ENCODE measurements at regions not wholly inside any gene's neighbourhood (a gene's known extent, or its start where the extent isn't known, plus 50 kb on each side); places are given as distances from the start of the nearest gene placed in this dataset.

DNA sequence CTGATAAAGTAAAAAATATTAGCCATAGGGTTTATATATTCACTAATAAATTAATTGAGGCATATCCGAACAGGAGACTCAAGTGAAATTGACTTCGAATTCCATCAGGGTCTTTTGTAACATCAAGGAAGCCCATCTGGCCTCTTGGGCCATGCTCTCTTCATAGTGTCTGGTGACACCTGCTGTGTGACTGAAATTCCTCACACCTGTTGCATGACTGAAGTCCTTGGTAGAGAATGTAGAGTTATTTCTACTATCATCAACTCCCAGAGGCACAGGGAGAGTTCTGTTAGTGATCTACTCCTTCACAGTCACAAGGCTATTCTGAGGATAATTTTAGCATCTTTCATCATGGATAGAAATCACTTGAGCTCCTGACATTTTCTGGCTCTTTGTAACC, 138.3 kb upstream of the LSM8 start:
- no peaks in the 10 kb centered on the region for H3K36me3 ChIP-seq (ENCODE audit: control insufficient read depth, insufficient read depth, low read length)
- no peak overlapping the region for H3K4me3 ChIP-seq (replicated peaks; ENCODE audit: low read depth, low read length)
- no peaks in the 10 kb centered on the region for H3K27me3 ChIP-seq (replicated peaks; ENCODE audit: control insufficient read depth, insufficient read depth, low read length)
- DNase-seq (ENCODE audit: extremely low read depth, insufficient read length), result no peak
- TF ChIP-seq, protein P1, sequence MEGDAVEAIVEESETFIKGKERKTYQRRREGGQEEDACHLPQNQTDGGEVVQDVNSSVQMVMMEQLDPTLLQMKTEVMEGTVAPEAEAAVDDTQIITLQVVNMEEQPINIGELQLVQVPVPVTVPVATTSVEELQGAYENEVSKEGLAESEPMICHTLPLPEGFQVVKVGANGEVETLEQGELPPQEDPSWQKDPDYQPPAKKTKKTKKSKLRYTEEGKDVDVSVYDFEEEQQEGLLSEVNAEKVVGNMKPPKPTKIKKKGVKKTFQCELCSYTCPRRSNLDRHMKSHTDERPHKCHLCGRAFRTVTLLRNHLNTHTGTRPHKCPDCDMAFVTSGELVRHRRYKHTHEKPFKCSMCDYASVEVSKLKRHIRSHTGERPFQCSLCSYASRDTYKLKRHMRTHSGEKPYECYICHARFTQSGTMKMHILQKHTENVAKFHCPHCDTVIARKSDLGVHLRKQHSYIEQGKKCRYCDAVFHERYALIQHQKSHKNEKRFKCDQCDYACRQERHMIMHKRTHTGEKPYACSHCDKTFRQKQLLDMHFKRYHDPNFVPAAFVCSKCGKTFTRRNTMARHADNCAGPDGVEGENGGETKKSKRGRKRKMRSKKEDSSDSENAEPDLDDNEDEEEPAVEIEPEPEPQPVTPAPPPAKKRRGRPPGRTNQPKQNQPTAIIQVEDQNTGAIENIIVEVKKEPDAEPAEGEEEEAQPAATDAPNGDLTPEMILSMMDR (IDR thresholded peaks at IDR 0.05; ENCODE audit: insufficient read depth, low read length, poor library complexity, severe bottlenecking), result no peak

DNA sequence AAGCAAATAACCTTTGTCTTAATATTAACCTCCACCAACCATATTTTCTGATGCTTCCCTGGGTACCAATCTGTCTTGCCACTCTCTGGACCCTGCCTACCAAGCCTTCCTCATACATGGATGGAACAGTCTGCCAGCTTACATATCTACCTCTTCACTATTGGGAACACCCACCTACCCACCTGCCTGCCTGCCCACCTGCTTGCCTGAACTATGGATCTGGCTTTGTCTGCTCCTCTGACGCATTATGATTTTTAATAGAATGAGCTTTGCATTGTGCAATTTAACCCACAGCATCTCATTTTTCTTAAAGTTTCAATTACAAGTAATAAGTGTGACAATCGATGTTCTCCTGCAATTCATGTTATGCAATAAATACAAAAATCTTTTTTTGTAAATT, 137.9 kb upstream of the LSM8 start:
- TF ChIP-seq, protein P1 (IDR thresholded peaks at IDR 0.05; ENCODE audit: insufficient read depth, low read length, poor library complexity, severe bottlenecking), result no peak
- DNase-seq (ENCODE audit: extremely low read depth, insufficient read length), result no peak
- Histone ChIP-seq H3K27me3 (replicated peaks; ENCODE audit: control insufficient read depth, insufficient read depth, low read length) (no peaks in the 10 kb centered on the region), H3K4me3 (replicated peaks; ENCODE audit: low read depth, low read length) (no peak overlapping the region), H3K36me3 (ENCODE audit: control insufficient read depth, insufficient read depth, low read length) (no peaks in the 10 kb centered on the region)

DNA sequence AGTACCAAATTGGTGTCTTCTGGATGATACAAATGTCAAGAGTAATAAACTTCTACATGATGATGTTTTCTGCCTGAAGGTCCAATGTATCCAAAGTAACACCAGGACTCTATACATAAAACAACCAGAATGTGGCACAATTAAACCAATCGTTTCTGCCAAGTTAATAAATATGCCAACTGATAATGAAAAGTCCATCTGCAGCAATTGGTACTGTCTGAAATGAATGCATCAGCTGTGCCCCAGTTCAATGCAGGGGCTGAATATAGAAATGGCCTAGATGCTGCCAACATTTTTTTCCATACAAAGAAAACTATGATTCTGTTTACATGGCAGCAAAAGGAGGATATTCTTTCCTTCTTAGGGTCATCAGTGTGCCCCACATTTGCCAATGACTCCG, 137.2 kb upstream of the LSM8 start:
- H3K27me3 ChIP-seq (replicated peaks; ENCODE audit: control insufficient read depth, insufficient read depth, low read length), result no peaks in the 10 kb centered on the region
- H3K36me3 ChIP-seq (ENCODE audit: control insufficient read depth, insufficient read depth, low read length), result no peaks in the 10 kb centered on the region
- TF ChIP-seq, protein P1 (IDR thresholded peaks at IDR 0.05; ENCODE audit: insufficient read depth, low read length, poor library complexity, severe bottlenecking), result no peak
- no peak for DNase-seq (ENCODE audit: extremely low read depth, insufficient read length)
- H3K4me3 ChIP-seq (replicated peaks; ENCODE audit: low read depth, low read length), result no peak overlapping the region

DNA sequence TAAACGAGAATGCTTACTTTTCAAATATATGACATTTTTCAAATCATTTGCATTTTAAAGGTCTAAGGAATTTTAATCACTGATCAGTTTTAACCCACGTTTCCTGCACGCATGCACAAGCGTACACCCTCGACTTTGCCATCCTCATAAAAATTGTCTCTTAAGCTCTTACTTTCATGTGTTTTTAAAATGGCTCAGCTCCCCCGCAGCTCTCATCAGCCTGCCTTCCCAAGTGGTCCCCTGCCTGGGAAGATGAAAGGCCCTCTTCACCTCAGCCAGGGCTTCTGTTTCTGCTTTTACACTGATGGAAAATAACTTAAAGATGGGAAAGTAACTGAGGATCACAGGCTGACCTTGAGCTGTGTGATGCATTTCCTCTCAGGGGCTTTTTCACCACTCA, 131.6 kb upstream of the LSM8 start:
- H3K4me3 ChIP-seq (replicated peaks; ENCODE audit: low read depth, low read length), result no peak overlapping the region
- TF ChIP-seq, protein P1 (IDR thresholded peaks at IDR 0.05; ENCODE audit: insufficient read depth, low read length, poor library complexity, severe bottlenecking), result no peak
- H3K36me3 ChIP-seq (ENCODE audit: control insufficient read depth, insufficient read depth, low read length), result no peaks in the 10 kb centered on the region
- DNase-seq (ENCODE audit: extremely low read depth, insufficient read length), result no peak
- no peaks in the 10 kb centered on the region for H3K27me3 ChIP-seq (replicated peaks; ENCODE audit: control insufficient read depth, insufficient read depth, low read length)

DNA sequence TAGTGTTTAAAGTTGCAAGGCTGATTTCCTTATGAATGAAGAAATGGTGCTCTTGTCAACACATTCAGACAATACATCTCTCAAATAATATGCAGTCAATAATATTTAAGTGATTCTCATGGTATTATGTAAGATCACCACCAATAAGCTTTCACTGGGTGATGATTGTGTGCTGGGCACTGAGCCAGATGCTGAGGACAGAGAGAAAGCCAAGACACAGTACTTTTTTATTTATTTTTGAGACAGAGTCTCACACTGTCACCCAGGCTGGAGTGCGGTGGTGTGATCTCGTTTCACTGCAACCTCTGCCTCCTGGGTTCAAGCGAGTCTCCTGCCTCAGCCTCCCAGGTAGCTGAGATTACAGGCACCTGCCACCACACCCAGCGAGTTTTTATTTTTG, 130.6 kb upstream of the LSM8 start:
- TF ChIP-seq, protein P1 (IDR thresholded peaks at IDR 0.05; ENCODE audit: insufficient read depth, low read length, poor library complexity, severe bottlenecking), result no peak
- Histone ChIP-seq H3K27me3 (replicated peaks; ENCODE audit: control insufficient read depth, insufficient read depth, low read length) (no peaks in the 10 kb centered on the region), H3K36me3 (ENCODE audit: control insufficient read depth, insufficient read depth, low read length) (no peaks in the 10 kb centered on the region), H3K4me3 (replicated peaks; ENCODE audit: low read depth, low read length) (no peak overlapping the region)
- DNase-seq (ENCODE audit: extremely low read depth, insufficient read length), result no peak

DNA sequence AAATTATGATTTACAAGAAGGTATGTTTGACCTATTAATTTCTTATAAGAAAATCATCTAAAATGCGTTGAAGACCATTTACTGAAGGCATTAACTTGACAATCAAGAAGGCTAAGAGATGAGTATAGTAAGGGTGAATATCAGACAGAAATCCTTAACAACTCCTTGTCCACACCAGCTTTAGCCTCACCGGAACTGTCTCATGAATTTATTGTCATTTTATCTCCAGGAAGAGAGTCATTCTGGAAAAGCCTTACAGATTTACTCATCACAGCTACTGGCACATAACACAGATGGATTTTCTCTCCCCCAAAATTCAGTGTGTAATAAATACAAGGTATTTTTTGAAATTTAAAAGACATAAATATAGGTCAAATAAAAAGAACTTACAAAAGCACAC, 129.4 kb upstream of the LSM8 start:
- TF ChIP-seq, protein P1 (IDR thresholded peaks at IDR 0.05; ENCODE audit: insufficient read depth, low read length, poor library complexity, severe bottlenecking), result no peak

More for the DNA sequence above, 129.4 kb upstream of the LSM8 start:
- no peak for DNase-seq (ENCODE audit: extremely low read depth, insufficient read length)
- Histone ChIP-seq H3K27me3 (replicated peaks; ENCODE audit: control insufficient read depth, insufficient read depth, low read length) (no peaks in the 10 kb centered on the region), H3K4me3 (replicated peaks; ENCODE audit: low read depth, low read length) (no peak overlapping the region), H3K36me3 (ENCODE audit: control insufficient read depth, insufficient read depth, low read length) (no peaks in the 10 kb centered on the region)
